Thoracic aorta (tissue), 2 donors: ENCODE measurements at regions not wholly inside any gene's neighbourhood (a gene's known extent, or its start where the extent isn't known, plus 50 kb on each side); places are given as distances from the start of the nearest gene placed in this dataset.

Source experiments
- ATAC-seq: fragments of 150-250 bp; one replicate; pipeline ENCODE4 v1.8.0; 2017; ENCODE audit warnings: low read depth; ENCODE audit not compliant: insufficient number of reproducible peaks, low FRiP score
- DNase-seq: peaks from one replicate; pipeline ENCODE4 v3.0.0-alpha.2; 2020; ENCODE audit warnings: low spot score
- H3K27ac ChIP-seq, 2 donors: fragments of 200-600 bp; sonication (generic); 1 replicate in 1 of 2; 2 replicates in 1 of 2; pipeline ENCODE4 v1.5.1; 2016; ENCODE audit warnings: mild to moderate bottlenecking in 2 of 2, moderate library complexity in 2 of 2
- H3K27me3 ChIP-seq: fragments of 200-600 bp; sonication (generic); replicated peaks from 2 replicates; pipeline ENCODE4 v1.6.0; 2016; ENCODE audit warnings: mild to moderate bottlenecking; ENCODE audit not compliant: insufficient read depth
- H3K36me3 ChIP-seq: fragments of 200-600 bp; sonication (generic); one replicate; pipeline ENCODE4 v1.5.1; 2016
- H3K4me1 ChIP-seq, 2 donors: fragments of 200-600 bp; sonication (generic); 1 replicate in 1 of 2; 2 replicates in 1 of 2; pipeline versions ENCODE4 v1.5.1 to v1.6.0; 2016; ENCODE audit warnings: low read depth in 2 of 2, mild to moderate bottlenecking in 1 of 2; ENCODE audit not compliant: control insufficient read depth in 1 of 2
- H3K4me3 ChIP-seq: fragments of 200-600 bp; sonication (generic); 2 replicates; pipeline ENCODE4 v1.5.1; 2016; ENCODE audit warnings: mild to moderate bottlenecking
- H3K9me3 ChIP-seq: fragments of 200-600 bp; sonication (generic); 2 replicates; pipeline ENCODE4 v1.5.1; 2016
- TF ChIP-seq, protein P1 (sequence below): fragments of 200-600 bp; sonication (generic); IDR thresholded peaks from one replicate; pipeline ENCODE4 v1.5.1; 2019; ENCODE audit warnings: antibody characterized with exemption

DNA sequence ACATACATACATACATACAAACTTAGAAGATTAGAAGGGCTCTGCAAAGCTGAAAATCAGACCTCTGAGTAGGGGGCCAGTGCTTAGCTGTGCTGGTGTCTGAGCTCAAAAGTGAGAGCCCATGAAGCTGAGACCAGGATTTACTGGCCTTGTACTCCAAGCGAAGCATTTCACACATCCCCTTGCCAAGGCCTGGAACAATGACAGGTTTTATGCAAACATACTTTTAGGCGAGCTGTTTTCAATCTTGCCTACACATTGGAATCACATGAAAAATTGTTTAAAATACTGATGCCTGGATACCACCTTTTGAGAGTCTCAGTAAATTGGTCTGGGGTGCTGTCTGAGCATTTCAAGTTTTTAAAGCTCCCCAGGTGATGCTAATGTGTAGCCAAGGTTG is 80.9 kb upstream of the SRSF6 start:
- no peak for ATAC-seq
- Histone ChIP-seq H3K4me3 (no peak overlapping the region), H3K4me1 (no peaks in the 10 kb centered on the region), H3K36me3 (no peaks in the 10 kb centered on the region), H3K9me3 (no peaks in the 10 kb centered on the region), H3K27ac (no peak overlapping the region), H3K27me3 (no peaks in the 10 kb centered on the region)
- no peak for DNase-seq
- TF ChIP-seq, protein P1, sequence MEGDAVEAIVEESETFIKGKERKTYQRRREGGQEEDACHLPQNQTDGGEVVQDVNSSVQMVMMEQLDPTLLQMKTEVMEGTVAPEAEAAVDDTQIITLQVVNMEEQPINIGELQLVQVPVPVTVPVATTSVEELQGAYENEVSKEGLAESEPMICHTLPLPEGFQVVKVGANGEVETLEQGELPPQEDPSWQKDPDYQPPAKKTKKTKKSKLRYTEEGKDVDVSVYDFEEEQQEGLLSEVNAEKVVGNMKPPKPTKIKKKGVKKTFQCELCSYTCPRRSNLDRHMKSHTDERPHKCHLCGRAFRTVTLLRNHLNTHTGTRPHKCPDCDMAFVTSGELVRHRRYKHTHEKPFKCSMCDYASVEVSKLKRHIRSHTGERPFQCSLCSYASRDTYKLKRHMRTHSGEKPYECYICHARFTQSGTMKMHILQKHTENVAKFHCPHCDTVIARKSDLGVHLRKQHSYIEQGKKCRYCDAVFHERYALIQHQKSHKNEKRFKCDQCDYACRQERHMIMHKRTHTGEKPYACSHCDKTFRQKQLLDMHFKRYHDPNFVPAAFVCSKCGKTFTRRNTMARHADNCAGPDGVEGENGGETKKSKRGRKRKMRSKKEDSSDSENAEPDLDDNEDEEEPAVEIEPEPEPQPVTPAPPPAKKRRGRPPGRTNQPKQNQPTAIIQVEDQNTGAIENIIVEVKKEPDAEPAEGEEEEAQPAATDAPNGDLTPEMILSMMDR: no peak

DNA sequence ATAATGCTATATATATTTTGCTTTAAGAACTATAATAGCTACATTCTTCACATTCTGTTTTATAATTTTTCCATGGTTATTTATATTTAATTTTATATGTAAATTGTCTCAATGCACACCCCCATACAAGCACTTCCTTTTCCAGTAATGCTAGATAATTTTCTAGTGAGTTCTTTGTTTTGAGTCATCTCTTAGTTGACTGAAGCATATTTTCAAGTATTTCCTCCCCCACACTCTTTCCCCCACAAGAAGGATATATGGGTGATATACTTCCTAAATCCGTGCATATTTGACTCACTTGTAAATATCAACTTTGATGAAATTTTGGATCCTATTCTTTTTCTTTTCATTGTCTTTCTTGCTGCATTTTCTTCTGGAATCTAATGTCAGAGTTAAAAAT is 82.1 kb upstream of the SRSF6 start:
- Histone ChIP-seq H3K4me3 (no peak overlapping the region), H3K4me1 (no peaks in the 10 kb centered on the region), H3K36me3 (no peaks in the 10 kb centered on the region), H3K9me3 (no peaks in the 10 kb centered on the region), H3K27ac (no peak overlapping the region), H3K27me3 (no peaks in the 10 kb centered on the region)
- TF ChIP-seq, protein P1: no peak
- ATAC-seq (no peak), DNase-seq (no peak)

DNA sequence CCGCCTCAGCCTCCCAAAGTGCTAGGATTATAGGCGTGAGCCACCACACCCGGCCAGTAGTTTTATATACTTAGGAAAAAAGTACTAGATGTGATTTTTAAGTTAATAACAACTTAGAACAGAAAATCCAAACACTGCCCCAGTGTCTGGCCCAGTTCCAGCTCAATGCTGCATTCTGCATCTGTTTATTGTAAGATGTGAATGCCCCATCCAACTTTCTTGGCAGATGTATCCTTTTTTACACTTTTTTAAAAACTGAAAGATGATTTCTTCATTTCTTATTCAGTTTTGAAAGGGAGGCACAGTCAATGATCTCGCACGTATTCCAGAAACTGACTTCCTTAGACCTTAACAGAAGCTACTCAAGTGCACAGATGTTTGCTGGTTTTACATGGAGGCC is 85.6 kb upstream of the SRSF6 start:
- TF ChIP-seq, protein P1: no peak
- no peaks in the 10 kb centered on the region for H3K36me3 ChIP-seq
- DNase-seq (no peak), ATAC-seq (no peak)
- no peak overlapping the region for H3K4me3 ChIP-seq
- H3K27ac ChIP-seq: no peak overlapping the region
- H3K4me1 ChIP-seq: no peaks in the 10 kb centered on the region
- H3K27me3 ChIP-seq: no peaks in the 10 kb centered on the region
- no peaks in the 10 kb centered on the region for H3K9me3 ChIP-seq

DNA sequence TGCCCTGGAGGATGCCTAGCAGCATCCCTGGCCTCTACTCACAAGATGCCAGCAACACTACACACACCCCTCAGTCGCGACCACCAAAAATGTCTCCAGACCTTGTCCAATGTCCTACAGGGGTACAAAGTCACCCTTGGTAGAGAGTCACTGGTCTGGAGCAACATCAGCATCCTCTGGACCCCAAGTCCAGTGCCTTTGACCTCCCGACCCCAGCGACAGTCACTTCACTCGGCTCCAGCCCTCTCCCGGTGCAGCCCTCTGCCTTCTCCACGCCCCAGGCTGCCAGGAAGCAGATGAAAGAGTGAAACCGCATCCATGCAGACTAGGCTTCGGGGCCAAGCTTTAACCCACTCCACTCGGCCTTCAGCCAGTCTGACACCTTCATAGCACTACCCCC is 92.0 kb upstream of the SRSF6 start:
- no peaks in the 10 kb centered on the region for H3K27me3 ChIP-seq
- TF ChIP-seq, protein P1: no peak
- no peak for DNase-seq
- H3K36me3 ChIP-seq: no peaks in the 10 kb centered on the region
- H3K4me1 ChIP-seq: no peaks in the 10 kb centered on the region
- H3K9me3 ChIP-seq: no peaks in the 10 kb centered on the region
- H3K4me3 ChIP-seq: no peak overlapping the region
- no peak overlapping the region for H3K27ac ChIP-seq
- ATAC-seq: no peak

DNA sequence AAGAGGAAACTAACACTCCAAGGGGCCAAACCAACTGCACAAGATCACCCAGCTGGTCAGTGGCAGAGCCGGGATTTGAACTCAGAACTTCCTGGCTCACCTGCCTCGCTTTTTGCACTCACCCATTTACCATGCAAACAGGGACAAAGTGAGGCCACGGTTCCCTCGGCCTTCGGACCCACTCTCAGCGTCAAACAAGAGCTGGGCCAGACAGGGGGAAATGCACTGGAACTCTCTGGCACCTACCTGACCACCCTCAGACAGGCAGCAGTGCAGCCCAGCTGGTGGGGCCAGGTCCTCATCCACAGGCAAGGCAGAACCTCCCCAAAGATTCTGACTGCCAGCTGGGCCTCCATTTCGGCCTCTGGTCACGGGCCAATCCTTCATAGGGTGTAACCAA is 93.7 kb upstream of the SRSF6 start:
- Histone ChIP-seq H3K27me3 (no peaks in the 10 kb centered on the region), H3K27ac (no peak overlapping the region), H3K4me1 (no peaks in the 10 kb centered on the region), H3K9me3 (no peaks in the 10 kb centered on the region), H3K4me3 (no peak overlapping the region), H3K36me3 (no peaks in the 10 kb centered on the region)
- TF ChIP-seq, protein P1: no peak
- no peak for DNase-seq
- no peak for ATAC-seq
